ENCODE measurements at regions not wholly inside any gene's neighbourhood (a gene's known extent, or its start where the extent isn't known, plus 50 kb on each side); places are given as distances from the start of the nearest gene placed in this dataset.

DNA sequence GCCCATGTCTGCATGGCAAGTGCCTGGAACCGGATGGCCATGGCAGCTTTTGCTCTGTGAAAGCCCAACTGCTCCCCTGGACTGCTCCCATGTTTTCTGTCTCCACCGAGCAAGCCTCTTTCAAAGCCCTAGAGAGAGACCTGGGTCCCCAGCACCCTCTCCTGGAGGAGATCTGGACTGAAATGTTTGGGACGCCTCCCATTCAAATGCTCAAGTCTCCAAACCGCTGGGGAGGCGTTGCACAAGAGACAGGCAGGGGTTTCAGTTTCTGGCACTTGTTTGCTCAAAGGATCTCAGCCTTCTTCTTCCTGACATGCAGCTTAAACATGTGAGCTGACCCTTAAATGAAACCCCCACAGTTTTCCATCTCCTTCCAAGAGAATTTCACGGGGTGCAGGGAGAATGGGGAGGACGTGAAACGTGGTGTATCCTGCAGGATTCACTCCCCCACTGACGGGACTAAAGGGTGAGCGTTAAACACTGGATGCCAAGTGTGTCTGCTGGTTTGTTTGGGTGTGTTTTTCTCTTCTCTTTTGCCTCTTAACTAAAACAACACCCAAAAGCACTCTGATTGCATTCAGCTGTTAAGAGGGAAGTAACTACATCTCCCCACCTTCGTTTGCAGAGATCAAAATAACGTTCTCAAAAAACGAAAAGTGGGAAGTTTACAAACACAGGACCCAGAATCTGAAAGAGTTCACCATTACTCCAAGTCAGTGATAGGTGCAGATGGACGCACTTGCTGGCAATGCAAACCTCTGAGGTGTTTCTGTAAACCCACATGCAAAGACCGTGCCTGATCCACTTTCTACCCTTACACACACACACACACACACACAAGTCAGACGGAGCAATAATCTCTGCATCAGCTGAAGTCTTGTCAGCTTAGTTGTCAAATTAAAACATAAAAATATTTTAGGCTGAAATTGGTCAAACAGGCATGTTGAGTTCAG is 256.9 kb downstream of the C16orf95 start:
- H3K9me3 ChIP-seq (ENCODE audit: control insufficient read depth in 2 of 2, low read length in 2 of 2), result no peaks in the 10 kb centered on the region
- no peaks in the 10 kb centered on the region for H3K36me3 ChIP-seq (ENCODE audit: control insufficient read depth in 2 of 2, insufficient read depth in 2 of 2, low read length in 2 of 2)
- no peak overlapping the region for H3K27ac ChIP-seq (ENCODE audit: low read depth in 2 of 2, low read length in 2 of 2)
- peaks cover 0 to 5% of the 10 kb centered on the region in 2 donors for H3K27me3 ChIP-seq (ENCODE audit: control insufficient read depth in 2 of 2, insufficient read depth in 2 of 2, low read length in 2 of 2)
- no peak overlapping the region for H3K4me3 ChIP-seq (ENCODE audit: low read length in 2 of 2)
- H3K9ac ChIP-seq (ENCODE audit: low read depth in 1 of 2, low read length in 2 of 2), result no peak overlapping the region
- no peaks in the 10 kb centered on the region for H3K4me1 ChIP-seq (ENCODE audit: control insufficient read depth in 2 of 2, insufficient read depth in 2 of 2, low read length in 2 of 2)

DNA sequence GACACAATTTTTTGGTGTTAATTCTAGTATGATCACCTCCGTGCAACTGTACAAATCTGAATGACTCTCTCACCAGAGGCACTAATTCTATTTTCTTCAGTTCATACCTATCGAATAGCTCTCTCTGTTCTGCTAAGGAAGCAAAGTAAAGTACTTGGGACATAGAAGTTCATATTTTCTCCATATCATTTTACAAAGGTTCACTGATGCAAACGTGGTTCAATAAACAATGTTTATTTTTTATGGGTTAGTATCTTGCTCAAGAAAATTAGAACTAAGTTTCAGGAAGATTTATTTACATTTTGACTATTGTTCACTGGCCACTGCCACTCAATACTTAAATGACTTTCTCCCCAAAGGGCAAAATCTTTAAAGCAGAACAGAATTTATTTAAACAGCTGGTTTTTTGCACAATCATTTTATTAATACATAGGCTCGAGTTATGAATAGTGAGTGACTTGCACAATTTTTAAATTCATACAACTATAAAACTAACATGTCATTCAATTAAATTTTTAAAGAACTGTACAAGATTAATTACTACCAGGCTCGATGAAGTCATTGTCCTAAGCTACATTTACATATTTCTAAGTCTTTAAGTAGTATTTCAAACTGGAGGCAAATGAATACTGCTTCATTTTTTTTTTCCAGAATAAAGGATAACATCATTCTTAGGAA is 255.8 kb downstream of the C16orf95 start:
- H3K27me3 ChIP-seq (ENCODE audit: control insufficient read depth in 2 of 2, insufficient read depth in 2 of 2, low read length in 2 of 2), result peaks cover 0 to 6% of the 10 kb centered on the region in 2 donors
- no peaks in the 10 kb centered on the region for H3K4me1 ChIP-seq (ENCODE audit: control insufficient read depth in 2 of 2, insufficient read depth in 2 of 2, low read length in 2 of 2)
- H3K9me3 ChIP-seq (ENCODE audit: control insufficient read depth in 2 of 2, low read length in 2 of 2), result no peaks in the 10 kb centered on the region
- H3K36me3 ChIP-seq (ENCODE audit: control insufficient read depth in 2 of 2, insufficient read depth in 2 of 2, low read length in 2 of 2), result no peaks in the 10 kb centered on the region
- H3K4me3 ChIP-seq (ENCODE audit: low read length in 2 of 2), result no peak overlapping the region
- no peak overlapping the region for H3K9ac ChIP-seq (ENCODE audit: low read depth in 1 of 2, low read length in 2 of 2)
- no peak overlapping the region for H3K27ac ChIP-seq (ENCODE audit: low read depth in 2 of 2, low read length in 2 of 2)

DNA sequence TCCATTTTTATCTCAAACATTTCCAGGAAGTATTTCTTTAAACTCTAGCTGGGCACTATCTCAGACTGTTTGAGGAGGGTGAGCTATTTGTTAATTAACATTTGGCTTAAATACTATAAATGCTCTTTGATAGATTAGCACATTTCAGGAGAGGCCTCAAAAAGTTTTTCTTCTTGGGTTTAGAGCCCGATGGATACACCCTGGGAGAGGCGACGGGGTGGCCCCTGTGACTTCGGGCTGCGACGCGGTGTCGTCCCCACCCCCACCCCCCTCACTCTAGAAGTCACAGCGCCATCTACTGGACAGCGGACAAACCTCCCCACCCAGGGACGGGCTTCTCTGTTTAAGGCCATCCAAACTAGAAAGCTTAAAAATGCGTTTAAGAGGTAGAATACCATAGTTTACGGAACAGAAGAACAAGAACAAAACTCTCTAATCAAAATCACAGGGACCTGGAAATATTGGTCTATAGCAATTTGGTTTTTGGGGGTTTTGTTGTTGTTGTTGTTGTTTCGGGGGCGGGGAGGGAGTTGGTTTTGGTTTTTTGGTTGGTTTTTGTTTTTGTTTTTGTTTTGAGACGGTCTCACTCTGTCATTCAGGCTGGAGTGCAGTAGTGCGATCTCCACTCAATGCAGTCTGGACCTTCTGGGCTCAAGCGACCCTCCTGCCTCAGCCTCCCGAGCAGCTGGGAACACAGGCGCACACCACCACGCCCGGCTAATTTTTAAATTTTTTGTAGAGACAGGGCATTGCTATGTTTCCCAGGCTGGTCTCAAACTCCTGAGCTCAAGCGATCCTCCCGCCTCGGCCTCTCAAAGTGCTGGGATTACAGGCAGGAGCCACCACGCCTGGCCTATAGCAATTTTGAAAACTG is 254.4 kb downstream of the C16orf95 start:
- Histone ChIP-seq H3K4me3 (ENCODE audit: low read length in 2 of 2) (no peak overlapping the region), H3K27me3 (ENCODE audit: control insufficient read depth in 2 of 2, insufficient read depth in 2 of 2, low read length in 2 of 2) (peaks cover 0 to 9% of the 10 kb centered on the region in 2 donors), H3K36me3 (ENCODE audit: control insufficient read depth in 2 of 2, insufficient read depth in 2 of 2, low read length in 2 of 2) (no peaks in the 10 kb centered on the region), H3K9me3 (ENCODE audit: control insufficient read depth in 2 of 2, low read length in 2 of 2) (no peaks in the 10 kb centered on the region), H3K9ac (ENCODE audit: low read depth in 1 of 2, low read length in 2 of 2) (no peak overlapping the region), H3K27ac (ENCODE audit: low read depth in 2 of 2, low read length in 2 of 2) (no peak overlapping the region), H3K4me1 (ENCODE audit: control insufficient read depth in 2 of 2, insufficient read depth in 2 of 2, low read length in 2 of 2) (no peaks in the 10 kb centered on the region)

DNA sequence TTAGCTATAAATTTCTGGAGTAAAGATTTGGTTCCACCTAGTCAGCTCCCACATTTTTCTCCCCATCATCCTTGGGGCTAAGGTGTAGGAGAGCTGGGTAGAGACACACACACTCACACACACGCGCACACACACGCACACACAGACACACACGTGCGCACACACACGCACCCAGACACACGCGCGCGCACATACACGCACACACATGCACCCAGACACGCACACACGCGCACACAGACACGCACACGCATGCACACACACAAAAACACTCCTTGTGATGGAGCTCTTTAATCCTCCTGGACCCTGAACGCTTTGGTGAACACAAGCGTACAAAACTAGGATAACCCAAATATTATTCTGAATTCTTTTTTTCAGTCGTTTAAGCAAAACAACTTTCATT is 253.6 kb downstream of the C16orf95 start:
- no peaks in the 10 kb centered on the region for H3K36me3 ChIP-seq (ENCODE audit: control insufficient read depth in 2 of 2, insufficient read depth in 2 of 2, low read length in 2 of 2)
- no peaks in the 10 kb centered on the region for H3K4me1 ChIP-seq (ENCODE audit: control insufficient read depth in 2 of 2, insufficient read depth in 2 of 2, low read length in 2 of 2)
- peaks cover 0 to 9% of the 10 kb centered on the region in 2 donors for H3K27me3 ChIP-seq (ENCODE audit: control insufficient read depth in 2 of 2, insufficient read depth in 2 of 2, low read length in 2 of 2)
- no peak overlapping the region for H3K4me3 ChIP-seq (ENCODE audit: low read length in 2 of 2)
- no peak overlapping the region for H3K27ac ChIP-seq (ENCODE audit: low read depth in 2 of 2, low read length in 2 of 2)
- no peaks in the 10 kb centered on the region for H3K9me3 ChIP-seq (ENCODE audit: control insufficient read depth in 2 of 2, low read length in 2 of 2)
- H3K9ac ChIP-seq (ENCODE audit: low read depth in 1 of 2, low read length in 2 of 2), result no peak overlapping the region

DNA sequence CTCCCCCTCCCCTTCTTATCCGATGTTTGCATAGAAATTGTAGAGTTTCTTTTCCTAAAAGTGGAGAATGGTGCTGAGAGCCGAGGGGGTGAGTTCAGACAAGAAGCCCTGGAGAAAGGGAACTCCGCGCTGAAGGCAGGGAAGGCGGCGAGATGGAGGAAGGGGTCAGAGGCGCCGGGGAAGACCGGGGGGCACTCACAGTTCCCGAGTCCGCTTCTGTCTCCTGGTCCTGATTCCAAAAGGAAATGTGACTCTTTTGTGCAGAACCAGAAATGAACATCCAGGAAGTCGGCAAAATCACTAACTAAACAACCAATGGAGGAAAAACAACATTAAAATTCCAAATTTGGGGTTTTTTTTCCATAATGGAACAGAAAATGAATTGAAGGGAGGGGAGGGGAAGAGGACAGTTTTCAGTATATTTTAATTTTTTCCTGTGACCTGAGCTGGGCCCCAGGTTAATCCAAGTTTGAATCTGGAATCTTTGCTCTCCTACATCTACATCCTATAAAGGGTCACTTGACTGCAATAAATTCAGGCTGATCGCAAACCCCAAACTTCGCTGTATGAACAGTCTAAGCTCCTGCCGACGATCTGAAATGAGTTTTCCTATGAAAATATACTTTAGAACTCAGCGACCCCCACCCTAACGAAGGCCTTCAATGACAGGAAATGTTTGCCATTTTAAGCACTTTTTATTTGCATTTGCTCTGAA is 252.3 kb downstream of the C16orf95 start:
- Histone ChIP-seq H3K36me3 (ENCODE audit: control insufficient read depth in 2 of 2, insufficient read depth in 2 of 2, low read length in 2 of 2) (no peaks in the 10 kb centered on the region), H3K4me3 (ENCODE audit: low read length in 2 of 2) (no peak overlapping the region), H3K4me1 (ENCODE audit: control insufficient read depth in 2 of 2, insufficient read depth in 2 of 2, low read length in 2 of 2) (no peaks in the 10 kb centered on the region), H3K9me3 (ENCODE audit: control insufficient read depth in 2 of 2, low read length in 2 of 2) (no peaks in the 10 kb centered on the region), H3K9ac (ENCODE audit: low read depth in 1 of 2, low read length in 2 of 2) (no peak overlapping the region), H3K27me3 (ENCODE audit: control insufficient read depth in 2 of 2, insufficient read depth in 2 of 2, low read length in 2 of 2) (peaks cover 0 to 9% of the 10 kb centered on the region in 2 donors), H3K27ac (ENCODE audit: low read depth in 2 of 2, low read length in 2 of 2) (no peak overlapping the region)

DNA sequence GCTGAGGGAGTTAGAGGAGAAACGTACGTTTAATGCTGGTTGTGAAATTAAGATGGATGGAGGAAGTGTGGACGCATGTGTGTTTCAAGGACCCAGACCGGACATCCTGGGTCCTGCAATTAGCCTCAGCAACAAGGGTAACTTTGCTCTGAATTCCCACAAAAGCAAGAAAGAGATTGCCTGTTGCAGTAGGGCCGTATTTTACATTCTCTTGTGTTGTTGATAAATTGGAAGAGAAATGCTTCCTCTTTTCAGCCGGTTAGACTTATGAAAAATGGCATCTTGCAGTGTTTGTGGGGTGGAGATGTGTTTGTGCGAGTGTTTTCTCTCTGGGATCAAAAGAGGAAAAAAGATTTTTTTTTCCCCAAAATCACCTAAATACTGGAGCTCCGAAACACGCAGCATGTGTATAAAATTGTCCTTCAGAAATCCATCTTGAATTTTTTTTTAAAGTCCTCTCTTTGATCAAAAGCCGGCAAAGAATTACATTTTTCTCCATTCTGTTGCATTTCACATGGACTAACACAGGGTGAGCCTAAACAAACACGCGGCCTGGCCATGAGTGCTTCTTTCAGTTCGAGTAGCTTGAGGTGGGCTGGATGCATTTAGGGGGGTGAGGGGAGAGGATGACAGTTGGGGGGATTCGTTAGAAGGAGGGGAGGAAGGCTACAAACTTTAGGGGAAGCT is 251.6 kb downstream of the C16orf95 start:
- H3K27me3 ChIP-seq (ENCODE audit: control insufficient read depth in 2 of 2, insufficient read depth in 2 of 2, low read length in 2 of 2), result peaks cover 0 to 9% of the 10 kb centered on the region in 2 donors
- H3K36me3 ChIP-seq (ENCODE audit: control insufficient read depth in 2 of 2, insufficient read depth in 2 of 2, low read length in 2 of 2), result no peaks in the 10 kb centered on the region
- no peak overlapping the region for H3K4me3 ChIP-seq (ENCODE audit: low read length in 2 of 2)
- H3K27ac ChIP-seq (ENCODE audit: low read depth in 2 of 2, low read length in 2 of 2), result no peak overlapping the region
- H3K9me3 ChIP-seq (ENCODE audit: control insufficient read depth in 2 of 2, low read length in 2 of 2), result no peaks in the 10 kb centered on the region
- H3K4me1 ChIP-seq (ENCODE audit: control insufficient read depth in 2 of 2, insufficient read depth in 2 of 2, low read length in 2 of 2), result no peaks in the 10 kb centered on the region
- H3K9ac ChIP-seq (ENCODE audit: low read depth in 1 of 2, low read length in 2 of 2), result no peak overlapping the region

DNA sequence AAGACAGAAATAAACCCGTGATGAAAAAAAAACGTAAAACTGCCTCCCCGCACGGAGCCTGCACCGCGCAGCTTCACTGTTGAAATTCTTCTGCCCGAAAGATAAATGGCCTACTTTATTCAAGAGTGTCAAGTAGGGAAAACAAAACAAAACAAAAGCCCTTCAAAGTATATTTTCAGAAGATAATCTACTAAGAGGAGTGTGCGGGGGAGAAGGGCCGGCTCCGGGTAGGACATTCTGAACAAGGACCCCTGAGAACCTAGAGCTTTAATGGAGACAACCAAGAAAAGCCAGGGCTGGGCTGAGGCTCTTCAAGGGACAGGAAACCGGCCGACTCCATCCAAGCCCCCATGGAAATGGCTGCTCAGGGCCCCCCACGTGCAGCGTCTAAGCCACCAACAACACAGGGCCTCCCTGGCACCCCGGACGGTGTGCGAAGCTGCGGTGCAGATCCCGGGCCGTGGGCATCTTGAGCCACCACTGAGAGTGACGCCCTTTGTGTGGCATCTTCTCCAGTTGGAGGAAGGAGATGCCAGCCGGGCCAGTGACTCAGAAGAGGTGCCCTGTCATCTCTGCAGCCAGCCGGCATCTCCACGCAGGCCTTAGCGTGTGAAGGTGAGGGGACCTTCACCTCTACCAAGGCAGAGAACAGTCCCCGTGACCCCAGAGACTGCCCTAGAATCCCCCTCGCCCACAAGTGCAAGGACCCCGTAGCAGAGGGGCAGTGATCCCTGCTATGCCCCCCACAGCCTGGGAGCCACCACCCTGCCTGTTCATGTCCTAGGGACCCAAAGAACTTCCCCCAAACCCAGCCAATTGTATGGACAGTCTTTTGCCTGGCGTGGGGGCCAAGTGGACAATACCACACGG is 250.8 kb downstream of the C16orf95 start:
- Histone ChIP-seq H3K27me3 (ENCODE audit: control insufficient read depth in 2 of 2, insufficient read depth in 2 of 2, low read length in 2 of 2) (peaks cover 0 to 9% of the 10 kb centered on the region in 2 donors), H3K9ac (ENCODE audit: low read depth in 1 of 2, low read length in 2 of 2) (no peak overlapping the region), H3K9me3 (ENCODE audit: control insufficient read depth in 2 of 2, low read length in 2 of 2) (no peaks in the 10 kb centered on the region), H3K4me1 (ENCODE audit: control insufficient read depth in 2 of 2, insufficient read depth in 2 of 2, low read length in 2 of 2) (no peaks in the 10 kb centered on the region), H3K4me3 (ENCODE audit: low read length in 2 of 2) (no peak overlapping the region), H3K36me3 (ENCODE audit: control insufficient read depth in 2 of 2, insufficient read depth in 2 of 2, low read length in 2 of 2) (no peaks in the 10 kb centered on the region), H3K27ac (ENCODE audit: low read depth in 2 of 2, low read length in 2 of 2) (no peak overlapping the region)

DNA sequence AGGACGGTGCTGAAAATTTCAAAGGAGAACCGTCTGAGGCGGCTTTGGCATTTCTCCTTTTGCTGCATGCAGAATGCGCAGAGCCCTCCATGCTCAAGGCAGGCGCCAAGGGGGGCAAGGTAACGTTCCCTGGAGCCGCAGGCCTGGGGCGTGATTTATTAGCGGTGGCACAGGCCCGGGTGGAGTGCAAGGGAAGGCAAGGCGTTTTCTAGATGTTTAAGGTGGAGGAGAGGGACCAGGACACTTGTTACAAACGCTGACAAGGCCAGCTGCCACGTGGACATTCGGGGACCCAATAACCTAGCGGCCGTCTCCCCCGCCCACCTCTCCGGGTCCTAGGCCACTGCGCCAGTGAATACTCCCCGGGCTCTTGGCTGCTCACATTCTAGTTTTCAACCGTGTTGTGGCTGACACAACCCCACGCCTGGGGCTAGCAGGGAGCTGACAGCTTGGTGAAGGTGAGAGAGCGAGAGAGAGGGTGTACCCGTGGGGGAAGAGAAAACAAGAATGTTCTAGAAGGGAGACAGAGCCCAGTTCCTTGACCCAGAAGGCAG is 250.1 kb downstream of the C16orf95 start:
- Histone ChIP-seq H3K9ac (ENCODE audit: low read depth in 1 of 2, low read length in 2 of 2) (no peak overlapping the region), H3K9me3 (ENCODE audit: control insufficient read depth in 2 of 2, low read length in 2 of 2) (no peaks in the 10 kb centered on the region), H3K36me3 (ENCODE audit: control insufficient read depth in 2 of 2, insufficient read depth in 2 of 2, low read length in 2 of 2) (no peaks in the 10 kb centered on the region), H3K4me3 (ENCODE audit: low read length in 2 of 2) (no peak overlapping the region), H3K27ac (ENCODE audit: low read depth in 2 of 2, low read length in 2 of 2) (no peak overlapping the region), H3K27me3 (ENCODE audit: control insufficient read depth in 2 of 2, insufficient read depth in 2 of 2, low read length in 2 of 2) (peaks cover 0 to 9% of the 10 kb centered on the region in 2 donors), H3K4me1 (ENCODE audit: control insufficient read depth in 2 of 2, insufficient read depth in 2 of 2, low read length in 2 of 2) (no peaks in the 10 kb centered on the region)
